Hematopoietic multipotent progenitor cell treated with erythropoietin and hydrocortisone succinate and interleukin-3 and kit ligand, for 4 days (in vitro differentiated cells): ENCODE measurements at regions not wholly inside any gene's neighbourhood (a gene's known extent, or its start where the extent isn't known, plus 50 kb on each side); places are given as distances from the start of the nearest gene placed in this dataset.
"Not testable (repeated sequence)": the region's sequence is repeated elsewhere in the genome, so short reads cannot be mapped to it uniquely, and the experiment has no call there.

Source experiments
- DNase-seq: peaks from one replicate; pipeline ENCODE4 v3.0.0-alpha.2; 2015

DNA sequence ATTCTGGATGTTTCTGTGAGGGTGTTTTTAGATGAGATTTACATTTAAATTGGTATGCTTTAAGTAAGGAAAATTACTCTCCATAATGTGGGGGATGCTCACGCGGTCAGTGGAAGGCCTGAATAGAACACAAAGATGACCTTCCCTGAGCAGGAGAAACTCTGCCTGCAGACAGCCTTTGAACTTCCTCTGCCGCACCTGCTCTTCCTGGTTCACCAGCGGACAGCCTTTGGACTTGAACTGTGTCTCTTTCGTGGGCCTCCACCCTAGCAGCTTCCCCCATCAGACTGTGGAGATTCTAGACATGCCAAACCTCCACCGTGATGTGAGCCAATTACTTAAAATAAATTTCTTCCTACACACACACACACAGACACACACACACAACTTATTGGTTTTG lies 210.7 kb downstream of the EFCAB11 start:
- no peak for DNase-seq

DNA sequence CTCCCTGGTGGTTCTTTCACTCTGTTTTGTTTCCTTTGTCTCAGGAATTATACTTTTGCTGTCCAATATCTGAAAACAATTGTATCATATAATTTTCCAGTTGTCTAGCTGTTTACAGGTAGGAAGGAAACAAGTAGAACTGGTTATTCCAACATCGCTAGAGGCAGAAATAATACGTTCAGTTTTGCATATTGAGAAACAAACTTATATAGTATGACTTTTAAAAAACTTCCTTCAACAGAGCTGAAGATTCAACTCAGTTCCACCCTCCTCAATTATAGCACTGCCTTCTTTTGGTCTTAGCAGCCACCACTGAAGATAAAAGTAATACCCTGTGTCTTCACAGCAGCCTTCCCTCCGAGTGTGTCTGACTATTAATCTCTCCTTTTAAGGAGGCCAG lies 214.3 kb downstream of the EFCAB11 start:
- no peak for DNase-seq

DNA sequence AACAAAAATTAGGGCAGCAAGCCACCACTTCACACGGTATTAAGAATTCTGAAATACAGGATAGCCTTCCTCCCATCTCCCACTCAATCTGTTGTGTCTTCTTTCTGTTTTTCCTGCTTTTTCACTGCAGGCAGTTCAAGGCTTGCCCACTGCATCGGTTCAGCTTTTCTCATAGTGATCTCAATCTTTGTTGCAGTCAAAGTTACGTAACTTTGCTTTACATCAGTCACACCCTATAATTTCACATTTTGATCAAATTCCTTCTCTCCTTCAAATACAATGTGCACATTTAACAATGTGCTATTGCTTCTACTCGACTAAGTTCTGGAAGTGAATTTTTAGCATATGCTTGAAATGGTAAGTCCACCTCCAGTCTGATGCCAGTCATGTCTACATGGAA lies 217.6 kb downstream of the EFCAB11 start:
- no peak for DNase-seq

DNA sequence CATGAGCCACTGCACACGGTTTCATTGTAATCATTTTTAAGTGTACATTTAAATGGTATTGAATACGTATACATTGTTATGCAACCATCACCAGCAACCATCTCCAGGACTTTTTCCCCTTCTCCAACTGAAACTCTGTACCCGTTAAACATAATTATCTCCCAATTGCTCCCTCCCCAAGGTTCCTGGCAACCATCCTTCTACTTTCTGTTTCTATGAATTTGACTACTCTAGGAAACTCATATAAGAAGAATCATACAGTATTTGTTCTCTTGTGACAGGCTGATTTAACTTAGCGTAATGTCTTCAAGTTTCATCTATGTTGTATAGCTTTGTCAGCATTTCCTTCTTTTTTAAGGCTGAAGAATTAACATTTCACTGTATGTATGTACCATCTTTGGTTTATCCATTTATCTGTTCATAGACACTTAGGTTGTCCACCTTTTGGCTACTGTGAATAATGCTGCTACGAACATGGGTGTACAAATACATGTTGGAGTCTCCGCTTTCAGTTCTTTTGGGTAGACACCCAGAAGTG lies 223.1 kb downstream of the EFCAB11 start:
- DNase-seq: no peak

DNA sequence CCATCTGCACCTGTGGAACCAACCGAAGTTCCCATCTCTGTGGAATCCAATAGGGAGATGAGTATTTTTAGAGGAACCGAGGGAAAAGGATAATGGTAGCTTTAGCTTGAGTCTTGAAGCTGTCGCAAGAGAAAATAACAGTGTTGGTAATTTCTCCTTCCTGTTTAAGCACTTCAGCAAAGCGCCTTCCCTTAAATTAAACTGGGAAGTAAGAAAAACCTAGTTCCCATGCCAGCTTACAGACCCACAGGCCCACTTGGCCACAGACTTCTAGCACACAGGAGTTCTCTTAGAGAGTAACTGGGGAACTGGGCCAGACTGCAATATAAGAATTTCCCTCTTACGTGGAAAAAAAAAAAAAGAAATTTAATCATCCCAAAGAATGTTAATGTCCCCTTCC lies 223.8 kb downstream of the EFCAB11 start:
- peak; percentile 20 for DNase-seq

DNA sequence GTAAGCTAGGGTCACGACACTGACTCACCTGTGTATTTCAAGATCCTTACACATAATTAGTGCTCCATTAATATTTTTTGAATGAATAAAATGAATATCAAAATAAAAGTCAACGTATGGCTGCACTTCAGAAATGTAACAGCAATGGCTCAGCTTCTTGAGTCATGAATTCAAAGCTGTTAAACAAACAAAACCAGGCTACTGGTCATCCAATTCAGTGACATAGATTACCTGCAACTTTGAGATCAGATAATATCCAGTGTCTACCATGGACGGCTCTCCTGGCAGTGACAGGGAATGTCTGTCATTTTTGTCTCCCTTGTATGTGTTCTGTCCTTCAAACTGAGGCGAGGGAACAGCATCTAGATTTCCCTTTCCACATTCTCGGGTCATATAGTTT lies 225.6 kb downstream of the EFCAB11 start:
- DNase-seq: no peak

DNA sequence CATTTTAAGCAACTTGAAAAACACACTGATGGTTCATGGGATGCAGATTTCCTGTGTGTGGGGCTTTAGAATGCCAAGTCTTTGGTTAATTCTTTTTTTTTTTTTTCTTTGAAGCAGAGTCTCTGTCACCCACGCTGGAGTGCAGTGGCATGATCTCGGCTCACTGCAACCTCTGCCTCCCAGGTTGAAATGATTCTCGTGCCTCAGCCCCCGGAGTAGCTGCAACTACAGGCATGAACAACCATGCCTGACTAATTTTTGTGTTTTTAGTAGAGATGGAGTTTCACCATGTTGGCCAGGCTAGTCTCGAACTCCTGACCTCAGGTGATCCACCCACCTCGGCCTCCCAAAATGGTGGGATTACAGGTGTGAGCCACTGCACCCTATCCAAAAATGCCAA lies 228.3 kb downstream of the EFCAB11 start:
- not testable (repeated sequence) for DNase-seq

DNA sequence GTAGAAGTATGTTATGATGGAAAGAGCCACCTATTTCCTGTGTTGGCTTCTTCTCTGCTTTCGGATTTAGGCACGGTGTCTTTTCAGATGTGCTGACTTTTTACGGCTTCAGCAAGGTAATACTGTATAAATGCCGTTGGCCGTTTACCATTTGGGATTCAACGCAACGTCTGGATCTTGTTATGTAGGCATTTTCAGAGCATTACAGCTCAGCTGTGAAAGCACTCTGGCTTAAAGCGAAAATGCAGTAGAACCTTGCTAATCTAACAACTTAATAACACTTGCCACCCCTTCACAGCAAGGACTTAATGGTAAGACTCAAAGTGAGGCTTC lies 229.9 kb downstream of the EFCAB11 start:
- no peak for DNase-seq

DNA sequence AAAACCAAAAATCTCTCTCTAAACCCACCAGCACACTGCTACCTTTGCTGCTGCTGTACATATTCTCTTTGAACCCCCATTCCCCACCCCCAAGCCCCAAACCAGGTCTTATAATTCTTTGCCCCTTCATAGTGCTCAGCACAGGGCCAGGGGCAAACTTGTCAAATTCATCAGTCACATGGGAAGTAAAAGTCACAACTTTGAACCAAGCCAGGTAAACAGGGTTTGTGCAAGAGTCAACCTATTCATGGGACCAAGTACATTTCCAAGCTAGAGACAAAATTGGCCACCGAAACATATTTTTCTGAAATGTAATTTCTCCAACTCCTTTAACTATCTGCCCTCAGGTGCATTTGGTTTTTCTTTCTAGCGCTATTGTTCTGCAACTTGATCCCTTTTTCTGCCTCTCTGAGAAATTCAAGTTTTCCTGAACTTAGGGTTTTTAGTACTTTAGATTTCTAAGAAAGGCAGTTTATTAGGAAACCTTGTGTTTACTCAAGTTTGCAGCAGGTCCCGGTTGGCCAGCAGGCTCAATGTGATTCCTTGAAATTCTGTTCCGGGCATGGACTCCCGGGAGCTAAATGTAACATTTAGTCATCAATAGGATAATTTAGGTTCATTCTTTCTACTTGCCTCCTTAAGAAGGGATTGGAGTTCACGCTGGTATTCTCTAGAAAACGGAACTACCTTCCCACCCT lies 230.5 kb downstream of the EFCAB11 start:
- DNase-seq: no peak

DNA sequence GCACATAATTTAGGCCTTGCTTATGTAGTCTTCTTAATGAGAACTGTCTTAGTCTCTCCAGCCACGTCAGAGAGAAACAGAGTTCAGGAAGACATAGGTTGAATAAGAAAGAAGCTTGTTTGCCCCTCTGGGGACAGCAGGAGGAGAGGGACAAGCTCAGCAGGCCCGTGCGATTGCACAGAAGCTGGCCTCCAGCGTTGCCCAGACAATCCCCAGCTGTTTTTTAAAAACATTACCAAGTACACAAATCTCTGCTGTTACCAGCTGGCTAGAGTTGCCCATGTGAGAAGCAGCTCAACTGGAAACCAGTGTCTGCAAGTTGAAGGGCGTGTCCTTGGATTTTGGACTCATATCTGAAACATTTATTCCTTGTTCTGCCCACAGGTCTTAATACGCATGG lies 232.6 kb downstream of the EFCAB11 start:
- no peak for DNase-seq

DNA sequence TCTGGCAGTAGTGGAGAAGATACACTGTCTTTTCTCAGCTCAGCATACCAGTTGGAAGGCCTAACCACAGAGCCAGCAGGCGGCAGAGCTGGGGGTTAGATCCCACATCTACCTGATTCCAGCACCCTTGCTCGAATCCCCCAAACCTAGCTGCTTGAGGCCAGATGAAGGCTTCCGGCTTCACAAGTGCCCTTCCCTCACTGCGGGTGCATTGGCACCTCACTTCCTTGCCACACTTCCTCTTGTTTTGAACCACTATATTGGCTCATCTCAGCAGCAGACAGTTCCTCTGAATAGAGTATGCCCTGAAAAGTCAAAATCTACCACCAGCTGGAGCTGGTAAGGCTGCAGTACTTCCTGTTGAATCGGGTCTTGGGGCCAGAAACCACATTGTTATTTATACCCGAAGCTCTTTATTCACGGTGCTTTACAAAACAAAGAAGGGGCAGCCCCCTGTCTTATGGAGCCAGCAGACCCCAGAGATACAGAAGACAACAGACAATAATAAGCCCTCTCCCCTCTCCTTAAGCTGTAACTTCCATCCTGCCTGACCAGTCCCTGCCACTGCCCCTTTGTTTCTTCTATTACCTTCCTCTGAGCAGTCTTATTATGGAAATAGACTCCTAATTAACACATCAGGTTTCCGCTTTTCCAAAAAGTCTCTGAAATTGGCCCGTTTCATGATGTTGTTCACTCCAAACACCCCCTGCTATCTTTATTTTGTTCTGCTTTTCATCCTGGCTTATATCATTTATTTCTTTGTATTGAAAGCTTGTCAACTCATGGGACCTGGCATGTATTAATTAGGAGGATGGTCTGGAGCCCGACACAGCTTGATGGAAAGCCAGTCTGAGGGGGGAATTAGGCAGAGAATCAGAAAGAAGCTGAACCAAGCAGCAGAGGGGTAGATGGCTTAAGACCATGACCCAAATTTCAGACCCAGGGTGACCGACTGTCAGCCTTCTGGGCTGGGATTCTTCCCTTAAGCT lies 233.5 kb downstream of the EFCAB11 start:
- peak; percentile 90 for DNase-seq

DNA sequence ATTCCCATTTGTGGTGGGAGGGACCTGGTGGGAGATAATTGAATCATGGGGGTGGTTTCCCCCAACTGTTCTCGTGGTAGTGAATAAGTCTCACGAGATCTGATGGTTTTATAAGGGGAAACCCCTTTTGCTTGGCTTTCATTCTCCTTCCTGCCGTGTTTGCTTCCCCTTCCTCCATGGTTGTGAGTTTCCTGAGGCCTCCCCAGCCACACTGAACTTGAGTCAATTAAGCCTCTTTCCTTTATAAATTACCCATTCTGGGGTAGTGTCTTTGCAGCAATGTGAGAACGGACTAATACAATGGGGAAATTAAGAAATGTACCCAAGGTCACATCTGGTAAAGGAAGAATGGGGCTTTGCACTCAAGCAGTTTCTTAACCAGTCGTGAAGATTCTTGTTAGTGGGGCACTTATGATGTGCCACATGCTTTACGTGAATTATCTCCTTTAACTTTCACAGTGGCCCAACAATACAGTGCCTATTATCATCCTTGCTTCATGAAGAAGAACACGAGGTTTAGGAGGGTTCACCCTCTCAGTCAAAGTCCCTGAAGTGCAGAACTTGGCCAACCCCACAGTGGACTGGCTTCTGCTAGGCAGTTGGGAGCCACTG lies 234.3 kb downstream of the EFCAB11 start:
- DNase-seq: no peak

DNA sequence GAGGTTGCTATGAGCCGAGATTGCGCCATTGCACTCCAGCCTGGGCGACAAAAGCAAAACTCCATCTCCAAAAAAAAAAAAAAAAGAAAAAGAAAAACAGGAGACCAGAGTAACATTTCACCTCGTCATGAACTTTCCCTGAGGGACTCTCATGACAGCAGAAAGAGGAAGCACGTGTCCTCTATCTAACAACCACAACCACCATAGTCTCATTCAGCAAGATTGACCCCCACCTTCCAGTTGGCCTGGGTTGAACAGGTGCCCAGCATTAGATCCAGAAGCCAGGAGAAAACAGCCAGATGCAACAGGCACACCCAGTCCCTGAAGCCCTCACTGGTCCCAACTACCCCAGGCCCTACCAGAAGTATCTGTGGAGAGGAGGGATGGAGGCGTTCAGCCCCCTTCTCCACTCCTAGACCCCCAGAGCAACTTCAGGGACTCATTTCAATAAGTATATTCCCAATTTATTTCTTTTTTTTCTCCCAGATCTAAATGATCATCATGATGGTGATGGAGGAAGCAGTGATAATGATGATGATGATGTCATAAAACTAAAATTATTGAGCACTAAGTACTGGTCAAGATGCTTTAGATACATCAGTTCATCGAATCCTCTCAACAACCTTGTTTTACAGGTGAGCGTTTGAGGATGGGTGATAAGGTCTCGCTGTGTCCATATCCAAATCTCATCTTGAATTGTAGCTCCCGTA lies 235.0 kb downstream of the EFCAB11 start:
- DNase-seq: peak; percentile 84

DNA sequence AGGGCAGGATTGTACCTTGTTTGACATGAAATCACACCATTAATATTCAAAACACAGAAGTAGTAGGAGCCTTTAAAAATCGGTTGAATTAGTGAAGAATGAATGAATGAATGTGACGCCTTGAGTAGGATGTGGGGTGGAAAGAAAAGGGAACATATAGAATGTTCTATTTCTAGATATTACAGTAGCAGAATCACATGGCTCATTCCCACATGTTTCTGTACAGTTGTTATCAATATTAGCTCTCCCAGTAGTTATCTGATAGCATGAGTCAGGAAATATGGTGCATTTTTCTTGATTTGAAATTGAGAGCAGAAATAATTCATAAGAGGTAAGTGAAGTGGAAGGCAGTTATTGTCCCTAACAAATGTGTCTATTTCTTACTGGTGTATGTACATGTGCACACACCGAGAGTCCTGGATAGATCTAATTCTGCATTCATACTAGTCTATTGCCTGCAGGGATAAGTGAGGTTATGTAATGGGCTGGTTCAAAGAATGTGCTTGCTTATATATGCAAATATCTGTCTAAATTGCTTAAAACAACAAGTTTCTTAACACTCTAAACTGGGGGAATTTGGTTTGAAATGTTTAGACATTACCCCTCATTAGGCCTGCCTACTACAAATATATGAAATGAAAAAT lies 245.4 kb downstream of the EFCAB11 start:
- DNase-seq: no peak

DNA sequence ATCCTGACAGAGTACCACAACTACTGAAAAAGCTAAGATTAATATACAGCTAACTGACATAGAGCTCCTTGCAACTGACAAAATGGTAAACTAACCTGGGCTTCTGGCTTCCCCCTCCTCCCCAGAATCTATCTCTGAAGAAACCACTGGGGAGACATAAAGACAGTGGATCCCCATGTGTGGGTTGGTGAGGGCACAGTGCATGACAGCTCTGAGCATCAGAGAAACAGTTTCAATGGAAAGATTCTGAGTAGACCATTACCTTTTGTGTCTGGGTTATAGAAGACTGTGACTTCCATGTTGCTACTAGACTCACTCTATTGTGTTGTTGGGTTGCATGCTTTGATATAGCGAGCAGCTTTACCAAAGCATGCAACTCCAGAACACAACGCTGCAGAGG lies 247.4 kb downstream of the EFCAB11 start:
- DNase-seq: no peak

DNA sequence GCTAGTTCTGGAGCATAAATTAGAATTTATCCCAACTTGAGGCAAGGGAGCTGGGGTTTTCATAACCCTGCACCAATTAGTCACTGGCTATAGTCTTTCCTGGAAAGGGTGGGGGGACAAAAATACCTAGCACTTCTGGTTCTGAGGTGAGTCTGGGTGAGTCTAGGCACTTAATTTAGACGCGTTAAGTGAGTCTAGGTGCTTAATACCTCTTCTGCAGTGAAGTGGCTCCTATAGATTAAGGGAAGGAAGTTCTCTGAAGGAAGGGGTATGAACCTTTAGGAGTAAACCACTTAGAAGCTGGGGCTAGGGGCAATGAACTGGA lies 251.7 kb downstream of the EFCAB11 start:
- no peak for DNase-seq

DNA sequence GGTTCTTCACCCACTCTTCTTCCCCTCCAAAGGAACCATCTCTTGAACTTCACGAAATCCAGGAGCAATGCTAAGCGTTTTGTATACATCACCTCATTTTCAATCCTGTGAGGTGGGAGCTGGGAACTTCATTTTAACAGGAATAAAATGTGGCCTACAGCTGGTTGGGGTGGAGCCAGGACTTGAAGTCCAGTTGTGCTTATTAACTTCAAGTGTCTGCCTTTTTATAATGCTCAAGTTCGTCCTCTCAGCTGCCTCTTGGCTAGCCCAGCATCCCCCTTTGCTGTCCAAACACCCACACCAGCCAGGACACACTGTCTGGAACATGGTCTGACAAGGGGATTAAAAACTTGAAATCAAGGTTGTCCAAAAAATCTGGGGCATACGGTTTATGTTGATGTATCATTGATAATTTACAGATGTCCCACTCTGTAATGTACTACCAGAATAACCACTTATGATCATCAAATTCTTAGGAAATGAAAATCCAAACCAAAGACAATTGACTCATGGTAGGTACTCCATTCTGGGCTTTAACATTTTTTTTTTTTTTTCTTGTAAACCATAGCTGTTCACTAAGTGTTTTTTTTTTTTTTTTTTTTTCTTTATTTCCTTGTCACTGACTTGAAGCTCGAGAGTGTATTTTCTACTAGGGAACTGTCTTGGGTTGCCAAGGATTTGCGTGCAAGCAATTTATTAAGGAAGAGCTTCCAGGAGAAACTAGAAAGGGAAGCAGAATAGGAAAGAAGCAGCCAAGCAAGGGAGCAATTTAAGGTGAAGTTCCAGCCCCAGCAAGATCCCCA lies 252.3 kb downstream of the EFCAB11 start:
- DNase-seq: no peak

DNA sequence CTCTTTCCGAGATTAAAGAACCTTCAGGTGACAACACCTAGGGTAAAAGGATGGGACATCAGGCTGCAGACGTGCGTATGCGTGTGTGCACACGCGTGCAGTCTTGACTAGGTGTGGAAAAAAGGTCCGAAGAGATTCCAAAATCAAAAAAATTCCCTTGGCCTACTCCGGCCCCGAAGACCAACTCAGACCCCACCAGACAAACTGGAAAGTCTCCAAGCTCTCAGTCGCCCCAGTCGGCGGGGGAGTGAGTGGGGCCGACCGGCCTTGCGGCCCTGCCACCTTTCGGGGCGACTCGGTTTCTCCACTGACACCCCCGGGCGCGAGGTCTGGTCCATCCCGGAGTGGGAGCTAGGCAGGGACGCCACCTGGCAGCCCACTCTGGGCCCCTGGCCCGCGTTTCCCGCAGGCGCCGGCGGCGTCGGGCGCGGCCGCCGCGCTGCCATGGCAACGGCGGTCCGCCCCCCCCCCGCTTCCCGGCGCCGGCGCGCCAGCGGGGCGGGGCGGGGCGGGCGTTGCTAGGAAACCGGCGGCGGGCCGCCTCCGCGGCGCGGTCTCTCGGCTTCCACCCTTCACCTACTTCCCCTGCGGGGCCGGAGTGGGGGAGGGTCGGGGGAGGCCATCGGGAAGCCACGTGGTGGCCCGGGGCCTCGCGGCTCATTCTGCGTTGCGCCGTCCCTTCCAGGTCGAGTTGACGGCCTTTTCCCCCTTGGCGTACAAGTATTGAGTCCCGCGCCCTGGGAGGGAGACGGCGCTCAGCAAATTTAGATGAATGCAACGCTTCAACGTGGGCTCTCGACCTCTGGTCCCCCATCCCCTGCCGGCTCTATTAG lies 253.1 kb downstream of the EFCAB11 start:
- DNase-seq: peak; percentile 88

DNA sequence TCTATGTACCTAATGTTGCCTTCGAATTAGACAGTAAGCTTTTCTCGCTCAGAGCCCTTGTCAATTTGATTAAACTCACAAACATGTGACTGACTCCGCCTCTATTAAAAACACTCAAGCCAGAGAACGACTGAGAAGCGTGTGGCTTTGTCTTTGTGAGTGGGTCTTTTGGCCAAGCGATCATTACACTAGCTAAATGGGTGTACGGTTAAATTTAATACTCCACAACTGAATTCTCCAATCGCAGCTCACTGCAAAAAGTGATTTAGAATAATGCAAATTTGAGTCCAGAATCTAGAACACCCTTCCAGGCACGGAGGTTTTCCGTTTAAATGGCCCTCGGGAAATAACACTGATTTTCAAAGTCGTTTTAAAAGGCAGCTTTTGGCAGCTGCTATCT lies 253.7 kb downstream of the EFCAB11 start:
- no peak for DNase-seq

DNA sequence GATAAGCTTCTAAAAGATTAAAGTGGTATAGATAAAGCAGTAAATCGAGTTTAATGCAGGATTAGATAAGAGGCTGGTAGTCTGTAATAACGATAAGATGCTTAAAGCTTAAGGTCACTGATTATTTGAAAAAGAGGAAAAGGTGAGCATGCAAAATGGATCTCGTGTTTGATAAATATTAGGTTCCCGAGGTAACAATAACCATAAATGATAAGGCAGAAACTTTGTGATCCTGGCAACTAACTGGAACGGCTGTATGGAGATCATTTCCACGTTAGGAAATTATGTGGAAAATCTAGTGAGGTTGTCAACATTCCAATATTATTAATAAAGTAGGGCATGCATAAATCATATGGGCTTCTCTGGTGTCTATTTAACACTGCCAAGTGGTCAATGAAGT lies 255.5 kb downstream of the EFCAB11 start:
- no peak for DNase-seq
